Kasumi-1 (cell line): ENCODE measurements at regions not wholly inside any gene's neighbourhood (a gene's known extent, or its start where the extent isn't known, plus 50 kb on each side); places are given as distances from the start of the nearest gene placed in this dataset.

Experiments used
- DNase-seq, 2 experiments: peaks; one replicate each; lab custom pipeline; 2025; lab: John Stamatoyannopoulos, UW

DNA sequence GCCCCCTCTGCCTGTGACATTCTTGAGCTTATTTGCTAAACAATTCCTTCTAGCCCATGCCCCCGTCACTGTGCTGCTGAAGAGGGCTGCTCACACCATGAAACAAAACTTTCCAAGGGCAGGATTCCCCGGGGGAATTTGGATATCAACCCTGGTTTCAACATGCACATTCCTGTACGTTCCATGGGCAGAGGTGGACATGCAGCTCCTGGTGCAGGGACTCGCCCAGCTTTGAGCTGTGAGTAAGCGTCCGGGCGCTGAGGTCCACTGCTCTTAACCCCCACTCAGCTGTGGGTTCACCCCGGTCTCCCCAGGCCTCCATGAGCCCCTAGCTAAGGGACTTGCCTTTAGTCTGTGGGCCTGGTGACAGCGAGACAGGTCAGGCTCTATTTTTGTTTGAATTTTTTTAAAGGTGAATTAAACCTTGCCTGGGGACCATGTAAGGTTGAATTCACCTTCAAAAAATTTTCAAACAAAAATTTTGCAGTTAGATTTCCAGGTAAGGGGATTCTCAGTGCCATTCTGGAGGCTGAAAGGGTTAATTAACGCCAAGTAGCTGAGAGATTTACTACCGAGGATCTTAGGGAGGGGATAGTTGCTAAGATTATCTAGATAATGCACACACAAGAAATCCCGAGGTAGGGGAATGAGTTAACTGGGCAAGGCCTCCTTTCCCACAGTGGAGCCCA, 70.3 kb upstream of the SLC22A23 start:
- no peak for DNase-seq

DNA sequence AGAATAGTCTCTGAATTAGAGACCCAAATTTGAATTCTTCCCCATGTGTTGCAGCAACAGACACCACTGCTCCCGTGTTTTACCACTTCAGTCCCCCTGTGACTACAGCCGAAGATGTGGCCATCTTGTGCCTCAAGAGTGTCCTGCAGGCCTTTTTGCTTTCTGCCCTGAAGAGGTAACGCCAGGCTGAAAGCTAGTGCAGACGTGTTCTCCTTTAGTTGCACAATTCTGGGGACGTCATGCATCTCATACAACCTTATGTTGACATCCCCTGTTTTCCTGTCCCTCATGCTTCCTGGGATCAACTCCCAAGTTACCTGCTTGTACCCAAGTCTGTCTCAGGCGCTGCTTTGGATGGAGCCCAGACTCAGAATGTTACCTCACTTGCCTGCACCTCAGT, 69.1 kb upstream of the SLC22A23 start:
- no peak for DNase-seq

DNA sequence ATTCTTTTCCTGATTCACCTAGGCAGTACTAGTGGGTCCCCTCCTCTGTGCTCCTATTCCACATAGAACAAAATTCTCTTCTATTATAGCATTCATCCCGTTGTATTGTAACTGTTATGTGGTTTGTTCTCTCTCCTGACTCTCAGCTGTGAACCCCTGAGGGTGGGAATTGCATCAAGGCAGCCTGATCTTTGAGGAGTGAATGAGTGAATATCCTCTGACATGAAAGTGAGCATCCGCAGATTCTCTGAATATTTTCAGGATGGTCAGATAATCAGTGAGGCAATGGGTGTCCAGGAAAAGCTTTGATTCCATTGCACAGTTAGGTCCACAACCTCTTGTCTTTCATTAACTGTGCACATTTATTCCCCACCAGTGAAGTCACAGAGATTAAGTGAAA, 67.6 kb upstream of the SLC22A23 start:
- no peak for DNase-seq

GRCh38 chr6:3523966-3524365, 67.1 kb upstream of the SLC22A23 start:
- no peak for DNase-seq

- DNase-seq: no peak
Observed at GRCh38 chr6:3523271-3523670, 66.4 kb upstream of the SLC22A23 start.

DNA sequence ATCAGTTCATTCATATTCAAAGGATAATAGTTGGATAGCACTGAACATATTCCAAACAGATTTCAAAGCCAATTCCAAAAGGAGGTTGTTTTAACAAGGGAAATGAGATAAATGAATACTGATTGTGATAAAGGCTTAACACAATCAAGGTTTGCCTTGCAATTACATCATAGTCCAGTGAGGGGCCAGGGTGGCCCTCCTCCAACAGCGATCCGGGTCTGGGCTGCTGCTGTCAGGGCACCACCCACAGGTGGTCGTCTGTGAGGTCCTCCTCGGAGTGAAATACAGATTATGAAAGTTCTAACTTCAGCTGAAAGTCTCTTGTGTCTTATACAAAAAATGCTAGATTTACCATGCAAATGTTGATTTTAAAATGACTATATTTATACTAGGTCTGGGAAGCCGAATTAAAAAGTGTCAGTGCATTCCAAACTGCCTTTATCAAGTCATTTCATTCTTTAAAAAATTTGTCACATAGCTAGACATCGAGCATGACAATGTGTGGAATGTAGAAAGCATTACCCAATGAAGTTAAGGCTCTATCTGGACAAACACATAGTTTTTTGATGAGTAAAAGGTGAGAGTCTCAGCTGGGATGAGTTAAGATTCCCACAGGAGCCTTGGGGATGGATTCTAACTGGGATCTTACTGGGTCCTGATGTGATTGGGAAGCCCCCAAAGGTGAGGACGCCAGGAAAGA, 65.9 kb upstream of the SLC22A23 start:
- no peak for DNase-seq

DNA sequence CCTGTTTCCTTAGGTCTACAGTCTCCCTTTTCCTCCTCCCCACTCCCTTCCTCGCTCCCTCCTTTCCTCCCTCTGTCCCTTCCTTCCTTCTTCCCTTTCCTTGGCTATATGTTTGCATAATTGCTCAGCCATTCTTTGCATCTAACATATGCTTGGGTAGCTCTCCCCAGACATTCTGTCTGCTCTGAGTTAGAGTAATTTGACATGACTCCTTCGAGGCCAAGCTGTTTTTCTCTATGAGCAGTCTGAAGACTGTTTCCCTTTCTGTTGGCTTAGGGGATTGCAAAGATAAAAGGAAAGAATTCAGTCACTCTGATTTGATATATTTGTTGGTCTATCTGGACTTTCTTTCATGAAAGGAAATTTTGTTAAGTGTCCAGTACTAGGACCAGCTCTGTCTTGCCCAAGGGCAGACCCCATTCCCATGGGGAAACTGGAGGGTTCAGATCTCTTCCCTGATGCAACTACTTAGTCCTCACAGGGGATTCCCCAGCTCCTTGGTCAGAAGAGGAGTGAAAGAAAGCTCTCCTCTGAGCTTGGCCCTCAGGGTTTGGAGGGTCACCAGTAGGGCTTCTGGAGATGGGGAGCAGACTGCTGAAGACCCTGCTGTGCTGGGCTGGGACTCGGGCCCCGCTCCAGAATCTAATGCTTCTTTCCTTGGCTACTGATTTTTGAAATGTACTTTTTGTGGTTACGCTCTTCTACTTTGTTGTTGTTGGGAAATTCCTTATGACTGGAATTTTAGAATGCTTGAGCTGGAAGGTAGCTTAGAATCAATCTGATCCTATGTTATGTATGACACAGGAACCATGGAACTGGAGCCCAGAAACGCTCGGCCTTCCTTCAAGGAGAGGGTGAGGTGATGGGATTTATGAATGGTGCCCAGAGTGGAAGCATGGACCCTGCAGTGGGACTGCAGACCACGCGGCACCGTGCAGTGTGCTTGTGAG, 63.7 kb upstream of the SLC22A23 start:
- DNase-seq: no peak

DNA sequence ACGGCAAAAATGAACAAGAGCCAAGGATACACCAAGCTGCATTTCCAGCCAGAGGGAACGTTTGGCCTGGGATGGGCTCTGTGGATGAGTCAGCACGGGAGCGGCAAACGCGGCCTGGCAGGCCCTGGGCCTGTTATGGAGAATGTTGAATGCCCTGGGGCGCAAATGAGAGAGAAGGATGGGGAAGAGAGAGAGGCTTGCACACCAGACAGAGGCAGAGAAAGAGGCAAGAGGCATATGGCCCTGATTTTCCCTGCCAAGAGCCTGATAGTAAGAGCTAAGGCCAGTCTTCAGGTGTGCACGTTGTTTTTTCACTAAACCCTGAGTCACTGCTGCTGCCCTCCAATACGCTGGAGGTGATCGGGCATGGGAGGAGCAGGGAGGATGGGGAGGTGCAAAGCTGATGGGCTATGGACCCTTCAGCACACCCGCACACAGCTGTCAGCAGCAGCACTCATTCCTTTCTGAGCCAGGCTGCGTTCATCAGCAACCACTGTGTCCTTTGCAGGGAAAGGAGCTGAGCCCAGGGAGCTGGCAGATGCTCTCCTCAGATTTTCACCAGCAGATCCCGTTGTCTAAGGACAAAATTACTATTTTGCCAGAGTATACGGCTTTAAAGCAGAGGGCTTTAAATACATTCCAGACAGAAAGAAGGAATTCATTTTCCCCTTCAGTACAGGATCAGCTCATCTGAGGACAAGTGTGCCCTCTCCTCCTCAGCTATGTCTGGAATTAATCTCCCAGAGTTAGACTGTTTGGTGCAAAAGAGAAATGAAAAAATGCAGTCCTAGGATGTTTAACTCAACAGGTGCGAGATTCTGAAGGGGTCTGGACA, 61.7 kb upstream of the SLC22A23 start:
- DNase-seq: no peak

DNA sequence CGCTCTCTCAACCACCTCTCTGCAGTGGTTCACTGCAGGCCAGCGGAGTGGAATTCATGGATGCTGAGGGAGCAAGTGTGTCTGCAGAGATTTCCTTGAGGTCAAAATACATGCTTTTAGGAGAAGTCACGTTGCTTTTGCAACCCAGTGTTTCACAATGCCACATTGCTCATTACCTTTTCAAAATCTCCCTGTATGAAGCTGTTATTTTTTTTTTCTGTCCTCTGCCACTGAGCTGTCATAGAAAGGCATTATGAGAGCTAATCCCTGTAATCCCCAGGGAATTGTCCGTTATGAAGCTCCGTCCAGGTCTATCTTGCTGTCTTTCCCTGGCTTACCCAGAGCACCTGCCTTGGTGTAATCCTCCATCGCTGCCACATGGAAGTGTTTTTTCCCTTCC, 60.5 kb upstream of the SLC22A23 start:
- DNase-seq: no peak

DNA sequence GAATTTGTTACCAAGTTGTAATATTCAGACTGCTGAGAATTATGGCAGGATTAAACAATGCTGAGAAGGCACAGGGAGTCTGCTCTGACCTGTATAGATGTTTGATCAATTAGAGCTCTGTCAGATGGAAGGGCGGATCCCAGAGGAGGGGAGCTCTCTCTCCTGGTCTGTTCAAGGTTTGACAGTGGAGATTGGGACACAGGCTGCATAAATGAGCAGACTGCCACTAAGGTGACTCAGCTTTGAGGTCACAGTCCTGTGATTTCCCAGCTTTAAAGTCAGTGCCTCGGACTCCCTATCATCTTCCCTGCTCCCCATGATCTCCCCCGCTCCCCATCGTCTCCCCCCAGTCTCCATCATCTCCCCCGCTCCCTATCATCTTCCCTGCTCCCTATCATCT, 59.2 kb upstream of the SLC22A23 start:
- no peak for DNase-seq

- no peak for DNase-seq
Observed at GRCh38 chr6:3515669-3516068, 58.8 kb upstream of the SLC22A23 start.

DNA sequence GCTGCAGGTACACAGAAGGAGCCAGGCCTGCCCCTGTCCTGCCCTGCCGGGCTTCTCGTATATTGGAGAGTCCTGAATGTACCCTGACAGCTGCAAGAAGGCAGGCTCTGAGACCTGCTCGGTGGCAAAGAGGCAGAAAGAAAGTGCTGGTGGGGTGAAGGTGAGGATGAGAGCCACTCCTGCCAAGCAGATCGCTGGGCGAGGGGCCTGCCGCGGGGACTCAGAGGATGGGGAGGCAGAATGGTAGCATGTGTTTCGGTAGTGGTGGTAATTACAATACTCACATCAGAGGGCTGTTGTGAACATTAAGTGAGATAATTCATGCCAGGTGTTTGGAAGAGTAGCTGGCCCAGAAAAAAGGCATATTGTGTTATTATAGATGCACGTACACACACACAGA, 56.6 kb upstream of the SLC22A23 start:
- DNase-seq: no peak

DNA sequence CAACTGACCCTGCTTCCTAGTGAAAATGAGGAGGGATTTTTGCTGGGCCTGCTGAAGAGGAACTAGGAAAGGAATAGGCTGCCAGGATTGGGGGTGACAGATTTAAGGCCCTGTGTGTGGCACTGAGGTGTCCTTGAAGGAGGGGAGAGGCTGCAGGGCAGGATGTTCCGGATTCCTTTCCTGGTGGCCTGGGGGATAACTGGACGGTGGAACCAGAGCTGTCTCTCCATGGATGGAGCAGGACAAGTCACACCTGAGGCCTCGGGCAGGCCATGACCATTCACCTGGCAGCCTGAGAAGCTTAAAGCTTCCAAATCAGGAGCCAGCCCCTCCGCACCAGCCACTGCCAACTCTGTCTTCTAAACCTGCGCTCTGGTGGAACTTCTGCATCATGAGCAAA, 56.0 kb upstream of the SLC22A23 start:
- no peak for DNase-seq

DNA sequence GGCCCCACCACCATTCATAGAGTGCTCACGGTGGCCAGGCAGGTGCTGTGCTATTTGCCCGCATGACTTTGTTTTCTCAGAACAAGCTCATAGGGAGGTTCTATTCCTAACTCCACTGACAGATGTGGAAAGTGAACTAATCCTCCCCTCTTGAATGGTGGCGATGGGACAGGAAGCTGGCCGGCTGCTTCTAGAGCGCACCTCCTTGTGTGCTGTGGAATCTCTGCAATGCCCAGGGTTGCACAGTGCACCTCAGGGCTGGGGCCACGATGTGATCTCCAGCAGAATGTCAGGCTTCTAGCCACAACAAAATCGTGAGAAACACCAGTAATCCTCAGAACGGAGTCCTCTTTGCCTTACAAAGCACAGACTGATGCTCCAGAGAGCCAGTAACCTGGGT, 53.8 kb upstream of the SLC22A23 start:
- no peak for DNase-seq

- DNase-seq: no peak
Observed at GRCh38 chr6:3510178-3510577, 53.3 kb upstream of the SLC22A23 start.

DNA sequence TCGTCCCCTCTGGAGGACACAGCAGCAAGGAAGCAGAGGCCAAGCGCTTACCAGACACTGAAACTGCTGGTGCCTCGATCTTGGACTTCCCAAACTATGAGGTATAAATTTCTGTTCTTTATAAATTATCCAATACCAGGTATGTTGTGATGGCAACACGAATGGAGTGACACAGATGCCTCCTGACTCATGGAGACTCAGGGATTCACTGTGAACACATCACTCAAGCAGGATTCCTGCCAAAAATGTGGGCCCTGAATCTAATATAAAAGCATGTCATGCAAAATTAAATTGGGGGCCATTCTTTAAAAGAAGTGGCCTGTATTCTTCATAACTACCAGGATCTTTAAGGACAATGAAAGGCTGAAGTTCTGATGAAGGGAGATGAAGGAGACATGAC, 52.5 kb upstream of the SLC22A23 start:
- no peak for DNase-seq

- no peak for DNase-seq
Observed at GRCh38 chr6:3506751-3507383, 50.0 kb upstream of the SLC22A23 start.
